ENCODE measurements at regions not wholly inside any gene's neighbourhood (a gene's known extent, or its start where the extent isn't known, plus 50 kb on each side); places are given as distances from the start of the nearest gene placed in this dataset.

DNA sequence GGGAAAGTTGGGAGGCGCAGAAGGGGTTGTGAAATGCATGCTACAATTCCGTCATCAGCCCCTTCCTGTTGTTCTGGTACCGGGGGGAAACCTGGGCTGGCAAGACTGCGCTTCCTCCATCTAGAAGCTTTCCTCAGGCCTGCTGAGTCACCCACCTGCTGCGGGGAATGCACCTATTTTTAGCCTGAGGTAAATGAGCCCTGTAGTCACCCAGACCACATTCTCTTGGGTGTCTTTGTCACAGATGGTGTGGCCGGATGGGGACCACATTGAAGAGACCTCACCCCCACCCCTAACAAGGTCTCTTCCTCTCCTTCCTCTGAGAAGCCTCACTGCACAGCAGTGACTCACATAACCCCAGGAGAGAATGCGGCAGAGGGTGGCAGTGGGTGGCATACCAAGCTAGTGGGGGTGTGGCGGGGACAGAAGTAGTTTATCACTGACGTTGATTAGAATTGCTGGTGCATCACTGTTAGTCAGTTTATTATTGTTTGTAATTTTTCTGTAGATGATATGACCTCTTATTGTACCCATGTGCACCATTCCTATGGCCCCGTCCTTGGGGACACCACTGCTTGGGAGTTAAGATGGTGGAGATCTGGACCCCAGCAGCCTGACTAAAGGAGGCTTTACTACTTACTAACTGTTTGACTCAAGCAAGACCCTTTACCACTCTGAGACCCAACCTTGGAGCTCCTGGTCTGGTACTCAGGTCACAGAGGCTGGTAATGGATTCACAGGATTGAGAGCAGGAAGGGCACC, 83.0 kb upstream of the DUSP5 start:
- peak overlapping the region; percentile 17 for H3K4me2 ChIP-seq (ENCODE audit: control insufficient read depth, extremely low read depth, insufficient read depth, low read depth, low read length)
- H3K27me3 ChIP-seq (ENCODE audit: control insufficient read depth, extremely low read depth, insufficient read depth, low read length), result no peaks in the 10 kb centered on the region
- H3K4me1 ChIP-seq (ENCODE audit: control insufficient read depth, extremely low read depth, insufficient read depth, low read length), result peaks cover 46% of the 10 kb centered on the region
- H3K9me1 ChIP-seq (ENCODE audit: control insufficient read depth, extremely low read depth, insufficient read depth, low read length), result no peaks in the 10 kb centered on the region
- H3K27ac ChIP-seq (ENCODE audit: control insufficient read depth, insufficient read depth, low read length), result peak overlapping the region; percentile 37
- no peak for TF ChIP-seq EZH2 (IDR thresholded peaks at IDR 0.05; ENCODE audit: low read length)
- TF ChIP-seq, protein P1, sequence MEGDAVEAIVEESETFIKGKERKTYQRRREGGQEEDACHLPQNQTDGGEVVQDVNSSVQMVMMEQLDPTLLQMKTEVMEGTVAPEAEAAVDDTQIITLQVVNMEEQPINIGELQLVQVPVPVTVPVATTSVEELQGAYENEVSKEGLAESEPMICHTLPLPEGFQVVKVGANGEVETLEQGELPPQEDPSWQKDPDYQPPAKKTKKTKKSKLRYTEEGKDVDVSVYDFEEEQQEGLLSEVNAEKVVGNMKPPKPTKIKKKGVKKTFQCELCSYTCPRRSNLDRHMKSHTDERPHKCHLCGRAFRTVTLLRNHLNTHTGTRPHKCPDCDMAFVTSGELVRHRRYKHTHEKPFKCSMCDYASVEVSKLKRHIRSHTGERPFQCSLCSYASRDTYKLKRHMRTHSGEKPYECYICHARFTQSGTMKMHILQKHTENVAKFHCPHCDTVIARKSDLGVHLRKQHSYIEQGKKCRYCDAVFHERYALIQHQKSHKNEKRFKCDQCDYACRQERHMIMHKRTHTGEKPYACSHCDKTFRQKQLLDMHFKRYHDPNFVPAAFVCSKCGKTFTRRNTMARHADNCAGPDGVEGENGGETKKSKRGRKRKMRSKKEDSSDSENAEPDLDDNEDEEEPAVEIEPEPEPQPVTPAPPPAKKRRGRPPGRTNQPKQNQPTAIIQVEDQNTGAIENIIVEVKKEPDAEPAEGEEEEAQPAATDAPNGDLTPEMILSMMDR (optimal IDR thresholded peaks at IDR 0.05 in 1 of 3, IDR thresholded peaks at IDR 0.05 in 1 of 3, conservative IDR thresholded peaks at IDR 0.05 in 1 of 3; ENCODE audit: extremely low read depth in 1 of 3, insufficient read depth in 2 of 3, low read length in 3 of 3), result no peak
- FAIRE-seq, result peak; percentile 77
- no peaks in the 10 kb centered on the region for H4K20me1 ChIP-seq (ENCODE audit: control insufficient read depth, extremely low read depth, insufficient read depth, low read length)
- peaks cover 3% of the 10 kb centered on the region for H3K9me3 ChIP-seq (ENCODE audit: control insufficient read depth, low read depth, low read length)
- H3K9ac ChIP-seq (ENCODE audit: control insufficient read depth, extremely low read depth, insufficient read depth, low read length), result no peak overlapping the region
- dilution Hi-C loops (cut with MboI; ENCODE audit: extremely low pct_ligation_motif_present, low sequenced_read_pairs), result loop anchor here (5.0 kb wide), 1 partner anchor 72 kb away; no protein-coding TSS in a partner anchor
- H3K79me2 ChIP-seq (ENCODE audit: control insufficient read depth, insufficient read depth, low read length), result no peaks in the 10 kb centered on the region
- H2AFZ ChIP-seq (ENCODE audit: control insufficient read depth, low read length), result no peak overlapping the region
- no peaks in the 10 kb centered on the region for H3K36me3 ChIP-seq (ENCODE audit: control insufficient read depth in 2 of 2, extremely low read depth in 1 of 2, insufficient read depth in 2 of 2, low read length in 2 of 2)
- peak; percentile 94 for DNase-seq (ENCODE audit: low read depth, low spot score)
- no peak overlapping the region for H3K4me3 ChIP-seq (ENCODE audit: control insufficient read depth in 2 of 3, extremely low read depth in 1 of 3, insufficient read depth in 2 of 3, low read depth in 1 of 3, low read length in 3 of 3)

- dilution Hi-C loops (cut with MboI; ENCODE audit: extremely low pct_ligation_motif_present, low sequenced_read_pairs), result no loop called here
- H3K4me3 ChIP-seq (ENCODE audit: control insufficient read depth in 2 of 3, extremely low read depth in 1 of 3, insufficient read depth in 2 of 3, low read depth in 1 of 3, low read length in 3 of 3), result no peak overlapping the region
- FAIRE-seq (no peak), DNase-seq (ENCODE audit: low read depth, low spot score) (no peak)
- H3K36me3 ChIP-seq (ENCODE audit: control insufficient read depth in 2 of 2, extremely low read depth in 1 of 2, insufficient read depth in 2 of 2, low read length in 2 of 2), result no peaks in the 10 kb centered on the region
- TF ChIP-seq, protein P1 (optimal IDR thresholded peaks at IDR 0.05 in 1 of 3, IDR thresholded peaks at IDR 0.05 in 1 of 3, conservative IDR thresholded peaks at IDR 0.05 in 1 of 3; ENCODE audit: extremely low read depth in 1 of 3, insufficient read depth in 2 of 3, low read length in 3 of 3), result no peak
- no peak for TF ChIP-seq EZH2 (IDR thresholded peaks at IDR 0.05; ENCODE audit: low read length)
- H3K4me2 ChIP-seq (ENCODE audit: control insufficient read depth, extremely low read depth, insufficient read depth, low read depth, low read length), result no peak overlapping the region
- no peaks in the 10 kb centered on the region for H3K79me2 ChIP-seq (ENCODE audit: control insufficient read depth, insufficient read depth, low read length)
- H3K27ac ChIP-seq (ENCODE audit: control insufficient read depth, insufficient read depth, low read length), result no peak overlapping the region
- H3K27me3 ChIP-seq (ENCODE audit: control insufficient read depth, extremely low read depth, insufficient read depth, low read length), result no peaks in the 10 kb centered on the region
- no peak overlapping the region for H2AFZ ChIP-seq (ENCODE audit: control insufficient read depth, low read length)
- H3K9me1 ChIP-seq (ENCODE audit: control insufficient read depth, extremely low read depth, insufficient read depth, low read length), result no peaks in the 10 kb centered on the region
- no peak overlapping the region for H3K9ac ChIP-seq (ENCODE audit: control insufficient read depth, extremely low read depth, insufficient read depth, low read length)
- H3K9me3 ChIP-seq (ENCODE audit: control insufficient read depth, low read depth, low read length), result peaks cover 3% of the 10 kb centered on the region
- H4K20me1 ChIP-seq (ENCODE audit: control insufficient read depth, extremely low read depth, insufficient read depth, low read length), result no peaks in the 10 kb centered on the region
- peaks cover 46% of the 10 kb centered on the region for H3K4me1 ChIP-seq (ENCODE audit: control insufficient read depth, extremely low read depth, insufficient read depth, low read length)
Measured at GRCh38 chr10:110415809-110416208, 81.9 kb upstream of the DUSP5 start.

All from keratinocyte (primary cell).